ENCODE measurements at regions not wholly inside any gene's neighbourhood (a gene's known extent, or its start where the extent isn't known, plus 50 kb on each side); places are given as distances from the start of the nearest gene placed in this dataset.

- TF ChIP-seq TMF1 (CRISPR knock-in tag; IDR thresholded peaks at IDR 0.05; ENCODE audit: low read depth) = no peak
- no peak for TF ChIP-seq ZNF605 (CRISPR knock-in tag; IDR thresholded peaks at IDR 0.05)
- peak; percentile 82; the same call in 1 of the 2 replicates for TF ChIP-seq RBAK (CRISPR knock-in tag; IDR thresholded peaks at IDR 0.05)
- TF ChIP-seq ZNF281 (CRISPR knock-in tag; IDR thresholded peaks at IDR 0.05; ENCODE audit: borderline replicate concordance) = no peak
- TF ChIP-seq ZNF343 (CRISPR knock-in tag; IDR thresholded peaks at IDR 0.05) = no peak
- no peak for TF ChIP-seq GATAD2A (CRISPR knock-in tag; IDR thresholded peaks at IDR 0.05)
- no peak overlapping the region for H3K9ac ChIP-seq (ENCODE audit: insufficient read depth, low read depth, low read length)
- H3K9me3 ChIP-seq (ENCODE audit: low read length) = no peaks in the 10 kb centered on the region
- intact Hi-C loops (cut with micrococcal nuclease; ENCODE audit: unreplicated experiment) (no loop called here), in situ Hi-C loops (cut with HindIII; ENCODE audit: extremely low pct_ligation_motif_present, low pct_unique_long_range_greater_than_20kb) (no loop called here)
- H3K27me3 ChIP-seq (ENCODE audit: control insufficient read depth in 1 of 2, insufficient read depth in 2 of 2, low read length in 2 of 2) = peaks cover 21 to 68% of the 10 kb centered on the region in 2 experiments
- no peak overlapping the region for H3K4me2 ChIP-seq (ENCODE audit: low read depth, low read length)
- no peaks in the 10 kb centered on the region for H4K20me1 ChIP-seq (ENCODE audit: insufficient read depth, low read length)
- FAIRE-seq (no peak), ATAC-seq (no peak), DNase-seq (ENCODE audit: low spot score) (no peak)
- WGBS (ENCODE audit: low lambda C conversion rate) = 0% methylated on average over 4 of the region's 6 CpGs
- H3K27ac ChIP-seq (ENCODE audit: extremely low read length, insufficient read depth, low read length) = no peak overlapping the region
- no peaks in the 10 kb centered on the region for H3K79me2 ChIP-seq (ENCODE audit: insufficient read depth, low read length)
- BruUV-seq (replicated peaks) = no TSS peak
- CTCF ChIA-PET (ENCODE audit: low intra/inter-chr PET ratio, low total read pairs) = no interaction called here
- POLR2A ChIA-PET = no interaction called here
- H3K4me1 ChIP-seq (ENCODE audit: insufficient read depth, low read length) = no peaks in the 10 kb centered on the region
- no peak overlapping the region for H3K4me3 ChIP-seq (replicated peaks in 1 of 3; ENCODE audit: insufficient read depth in 1 of 3, low read depth in 2 of 3, low read length in 3 of 3)
- H2AFZ ChIP-seq (ENCODE audit: low read length) = no peak overlapping the region
- no peaks in the 10 kb centered on the region for H3K36me3 ChIP-seq (replicated peaks in 1 of 2; ENCODE audit: control insufficient read depth in 1 of 2, insufficient read depth in 2 of 2, low read length in 2 of 2)
These were observed 56.0 kb upstream of the EN2 start for GRCh38 chr7:155401884-155402283.

- ChIA-PET POLR2A (no interaction called here), CTCF (ENCODE audit: low intra/inter-chr PET ratio, low total read pairs) (no interaction called here)
- in situ Hi-C loops (cut with HindIII; ENCODE audit: extremely low pct_ligation_motif_present, low pct_unique_long_range_greater_than_20kb) = no loop called here
- no peaks in the 10 kb centered on the region for H3K36me3 ChIP-seq (replicated peaks in 1 of 2; ENCODE audit: control insufficient read depth in 1 of 2, insufficient read depth in 2 of 2, low read length in 2 of 2)
- peaks cover 21 to 64% of the 10 kb centered on the region in 2 experiments for H3K27me3 ChIP-seq (ENCODE audit: control insufficient read depth in 1 of 2, insufficient read depth in 2 of 2, low read length in 2 of 2)
- no peaks in the 10 kb centered on the region for H3K9me3 ChIP-seq (ENCODE audit: low read length)
- no peaks in the 10 kb centered on the region for H3K79me2 ChIP-seq (ENCODE audit: insufficient read depth, low read length)
- ATAC-seq = no peak
- BruUV-seq (replicated peaks) = no TSS peak
- no peak for FAIRE-seq
- no peak overlapping the region for H3K9ac ChIP-seq (ENCODE audit: insufficient read depth, low read depth, low read length)
- H3K4me1 ChIP-seq (ENCODE audit: insufficient read depth, low read length) = no peaks in the 10 kb centered on the region
- H2AFZ ChIP-seq (ENCODE audit: low read length) = no peak overlapping the region
- TF ChIP-seq CEBPB (IDR thresholded peaks at IDR 0.05; ENCODE audit: borderline replicate concordance, low read depth, low read length) (peak; percentile 11; the same call in 1 of the 2 replicates), HNRNPLL (IDR thresholded peaks at IDR 0.05; ENCODE audit: low read depth, low read length, poor library complexity, severe bottlenecking) (no peak)
- intact Hi-C loops (cut with micrococcal nuclease; ENCODE audit: unreplicated experiment) = no loop called here
- no peaks in the 10 kb centered on the region for H4K20me1 ChIP-seq (ENCODE audit: insufficient read depth, low read length)
- DNase-seq (ENCODE audit: low spot score) = no peak
- H3K4me2 ChIP-seq (ENCODE audit: low read depth, low read length) = no peak overlapping the region
- H3K27ac ChIP-seq (ENCODE audit: extremely low read length, insufficient read depth, low read length) = no peak overlapping the region
- H3K4me3 ChIP-seq (replicated peaks in 1 of 3; ENCODE audit: insufficient read depth in 1 of 3, low read depth in 2 of 3, low read length in 3 of 3) = no peak overlapping the region
- WGBS (ENCODE audit: low lambda C conversion rate) = 9% methylated on average over 6 of the region's 6 CpGs
These were observed 55.0 kb upstream of the EN2 start for GRCh38 chr7:155402941-155403340.
